ENCODE measurements at regions not wholly inside any gene's neighbourhood (a gene's known extent, or its start where the extent isn't known, plus 50 kb on each side); places are given as distances from the start of the nearest gene placed in this dataset.

- TF ChIP-seq, protein P1, sequence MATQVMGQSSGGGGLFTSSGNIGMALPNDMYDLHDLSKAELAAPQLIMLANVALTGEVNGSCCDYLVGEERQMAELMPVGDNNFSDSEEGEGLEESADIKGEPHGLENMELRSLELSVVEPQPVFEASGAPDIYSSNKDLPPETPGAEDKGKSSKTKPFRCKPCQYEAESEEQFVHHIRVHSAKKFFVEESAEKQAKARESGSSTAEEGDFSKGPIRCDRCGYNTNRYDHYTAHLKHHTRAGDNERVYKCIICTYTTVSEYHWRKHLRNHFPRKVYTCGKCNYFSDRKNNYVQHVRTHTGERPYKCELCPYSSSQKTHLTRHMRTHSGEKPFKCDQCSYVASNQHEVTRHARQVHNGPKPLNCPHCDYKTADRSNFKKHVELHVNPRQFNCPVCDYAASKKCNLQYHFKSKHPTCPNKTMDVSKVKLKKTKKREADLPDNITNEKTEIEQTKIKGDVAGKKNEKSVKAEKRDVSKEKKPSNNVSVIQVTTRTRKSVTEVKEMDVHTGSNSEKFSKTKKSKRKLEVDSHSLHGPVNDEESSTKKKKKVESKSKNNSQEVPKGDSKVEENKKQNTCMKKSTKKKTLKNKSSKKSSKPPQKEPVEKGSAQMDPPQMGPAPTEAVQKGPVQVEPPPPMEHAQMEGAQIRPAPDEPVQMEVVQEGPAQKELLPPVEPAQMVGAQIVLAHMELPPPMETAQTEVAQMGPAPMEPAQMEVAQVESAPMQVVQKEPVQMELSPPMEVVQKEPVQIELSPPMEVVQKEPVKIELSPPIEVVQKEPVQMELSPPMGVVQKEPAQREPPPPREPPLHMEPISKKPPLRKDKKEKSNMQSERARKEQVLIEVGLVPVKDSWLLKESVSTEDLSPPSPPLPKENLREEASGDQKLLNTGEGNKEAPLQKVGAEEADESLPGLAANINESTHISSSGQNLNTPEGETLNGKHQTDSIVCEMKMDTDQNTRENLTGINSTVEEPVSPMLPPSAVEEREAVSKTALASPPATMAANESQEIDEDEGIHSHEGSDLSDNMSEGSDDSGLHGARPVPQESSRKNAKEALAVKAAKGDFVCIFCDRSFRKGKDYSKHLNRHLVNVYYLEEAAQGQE (IDR thresholded peaks at IDR 0.05; ENCODE audit: unreplicated experiment): no peak
These were observed 69.9 kb upstream of the DOK5 start (continued) for GRCh38 chr20:54405540-54405939.

DNA sequence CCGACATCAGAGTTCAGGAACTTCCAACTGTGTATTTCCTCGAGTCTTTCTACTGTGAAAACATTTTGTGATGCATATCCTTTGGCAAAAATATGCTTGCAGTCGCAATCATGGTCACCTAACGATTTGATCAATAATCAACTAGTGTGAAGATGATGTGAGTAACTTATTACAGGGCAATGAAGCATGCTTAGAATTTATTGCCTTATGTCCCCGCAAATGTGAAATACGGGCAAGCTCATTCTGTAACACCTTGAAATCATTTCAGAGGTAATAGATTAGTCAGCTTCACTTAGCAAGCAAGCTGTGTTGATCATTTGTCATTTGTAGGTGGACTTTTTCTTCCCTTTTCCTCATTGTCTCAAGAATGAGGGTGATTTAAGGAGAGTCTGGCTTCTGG lies 67.9 kb upstream of the DOK5 start:
- no peaks in the 10 kb centered on the region for H3K27me3 Mint-ChIP-seq (ENCODE audit: insufficient read depth, low read depth, poor library complexity)
- TF ChIP-seq, protein P2, sequence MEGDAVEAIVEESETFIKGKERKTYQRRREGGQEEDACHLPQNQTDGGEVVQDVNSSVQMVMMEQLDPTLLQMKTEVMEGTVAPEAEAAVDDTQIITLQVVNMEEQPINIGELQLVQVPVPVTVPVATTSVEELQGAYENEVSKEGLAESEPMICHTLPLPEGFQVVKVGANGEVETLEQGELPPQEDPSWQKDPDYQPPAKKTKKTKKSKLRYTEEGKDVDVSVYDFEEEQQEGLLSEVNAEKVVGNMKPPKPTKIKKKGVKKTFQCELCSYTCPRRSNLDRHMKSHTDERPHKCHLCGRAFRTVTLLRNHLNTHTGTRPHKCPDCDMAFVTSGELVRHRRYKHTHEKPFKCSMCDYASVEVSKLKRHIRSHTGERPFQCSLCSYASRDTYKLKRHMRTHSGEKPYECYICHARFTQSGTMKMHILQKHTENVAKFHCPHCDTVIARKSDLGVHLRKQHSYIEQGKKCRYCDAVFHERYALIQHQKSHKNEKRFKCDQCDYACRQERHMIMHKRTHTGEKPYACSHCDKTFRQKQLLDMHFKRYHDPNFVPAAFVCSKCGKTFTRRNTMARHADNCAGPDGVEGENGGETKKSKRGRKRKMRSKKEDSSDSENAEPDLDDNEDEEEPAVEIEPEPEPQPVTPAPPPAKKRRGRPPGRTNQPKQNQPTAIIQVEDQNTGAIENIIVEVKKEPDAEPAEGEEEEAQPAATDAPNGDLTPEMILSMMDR (conservative IDR thresholded peaks at IDR 0.05; ENCODE audit: low read depth in 2 of 2): no peak
- no peak for TF ChIP-seq EZH2 (IDR thresholded peaks at IDR 0.05; ENCODE audit: low read depth, unreplicated experiment)
- TF ChIP-seq, protein P3, sequence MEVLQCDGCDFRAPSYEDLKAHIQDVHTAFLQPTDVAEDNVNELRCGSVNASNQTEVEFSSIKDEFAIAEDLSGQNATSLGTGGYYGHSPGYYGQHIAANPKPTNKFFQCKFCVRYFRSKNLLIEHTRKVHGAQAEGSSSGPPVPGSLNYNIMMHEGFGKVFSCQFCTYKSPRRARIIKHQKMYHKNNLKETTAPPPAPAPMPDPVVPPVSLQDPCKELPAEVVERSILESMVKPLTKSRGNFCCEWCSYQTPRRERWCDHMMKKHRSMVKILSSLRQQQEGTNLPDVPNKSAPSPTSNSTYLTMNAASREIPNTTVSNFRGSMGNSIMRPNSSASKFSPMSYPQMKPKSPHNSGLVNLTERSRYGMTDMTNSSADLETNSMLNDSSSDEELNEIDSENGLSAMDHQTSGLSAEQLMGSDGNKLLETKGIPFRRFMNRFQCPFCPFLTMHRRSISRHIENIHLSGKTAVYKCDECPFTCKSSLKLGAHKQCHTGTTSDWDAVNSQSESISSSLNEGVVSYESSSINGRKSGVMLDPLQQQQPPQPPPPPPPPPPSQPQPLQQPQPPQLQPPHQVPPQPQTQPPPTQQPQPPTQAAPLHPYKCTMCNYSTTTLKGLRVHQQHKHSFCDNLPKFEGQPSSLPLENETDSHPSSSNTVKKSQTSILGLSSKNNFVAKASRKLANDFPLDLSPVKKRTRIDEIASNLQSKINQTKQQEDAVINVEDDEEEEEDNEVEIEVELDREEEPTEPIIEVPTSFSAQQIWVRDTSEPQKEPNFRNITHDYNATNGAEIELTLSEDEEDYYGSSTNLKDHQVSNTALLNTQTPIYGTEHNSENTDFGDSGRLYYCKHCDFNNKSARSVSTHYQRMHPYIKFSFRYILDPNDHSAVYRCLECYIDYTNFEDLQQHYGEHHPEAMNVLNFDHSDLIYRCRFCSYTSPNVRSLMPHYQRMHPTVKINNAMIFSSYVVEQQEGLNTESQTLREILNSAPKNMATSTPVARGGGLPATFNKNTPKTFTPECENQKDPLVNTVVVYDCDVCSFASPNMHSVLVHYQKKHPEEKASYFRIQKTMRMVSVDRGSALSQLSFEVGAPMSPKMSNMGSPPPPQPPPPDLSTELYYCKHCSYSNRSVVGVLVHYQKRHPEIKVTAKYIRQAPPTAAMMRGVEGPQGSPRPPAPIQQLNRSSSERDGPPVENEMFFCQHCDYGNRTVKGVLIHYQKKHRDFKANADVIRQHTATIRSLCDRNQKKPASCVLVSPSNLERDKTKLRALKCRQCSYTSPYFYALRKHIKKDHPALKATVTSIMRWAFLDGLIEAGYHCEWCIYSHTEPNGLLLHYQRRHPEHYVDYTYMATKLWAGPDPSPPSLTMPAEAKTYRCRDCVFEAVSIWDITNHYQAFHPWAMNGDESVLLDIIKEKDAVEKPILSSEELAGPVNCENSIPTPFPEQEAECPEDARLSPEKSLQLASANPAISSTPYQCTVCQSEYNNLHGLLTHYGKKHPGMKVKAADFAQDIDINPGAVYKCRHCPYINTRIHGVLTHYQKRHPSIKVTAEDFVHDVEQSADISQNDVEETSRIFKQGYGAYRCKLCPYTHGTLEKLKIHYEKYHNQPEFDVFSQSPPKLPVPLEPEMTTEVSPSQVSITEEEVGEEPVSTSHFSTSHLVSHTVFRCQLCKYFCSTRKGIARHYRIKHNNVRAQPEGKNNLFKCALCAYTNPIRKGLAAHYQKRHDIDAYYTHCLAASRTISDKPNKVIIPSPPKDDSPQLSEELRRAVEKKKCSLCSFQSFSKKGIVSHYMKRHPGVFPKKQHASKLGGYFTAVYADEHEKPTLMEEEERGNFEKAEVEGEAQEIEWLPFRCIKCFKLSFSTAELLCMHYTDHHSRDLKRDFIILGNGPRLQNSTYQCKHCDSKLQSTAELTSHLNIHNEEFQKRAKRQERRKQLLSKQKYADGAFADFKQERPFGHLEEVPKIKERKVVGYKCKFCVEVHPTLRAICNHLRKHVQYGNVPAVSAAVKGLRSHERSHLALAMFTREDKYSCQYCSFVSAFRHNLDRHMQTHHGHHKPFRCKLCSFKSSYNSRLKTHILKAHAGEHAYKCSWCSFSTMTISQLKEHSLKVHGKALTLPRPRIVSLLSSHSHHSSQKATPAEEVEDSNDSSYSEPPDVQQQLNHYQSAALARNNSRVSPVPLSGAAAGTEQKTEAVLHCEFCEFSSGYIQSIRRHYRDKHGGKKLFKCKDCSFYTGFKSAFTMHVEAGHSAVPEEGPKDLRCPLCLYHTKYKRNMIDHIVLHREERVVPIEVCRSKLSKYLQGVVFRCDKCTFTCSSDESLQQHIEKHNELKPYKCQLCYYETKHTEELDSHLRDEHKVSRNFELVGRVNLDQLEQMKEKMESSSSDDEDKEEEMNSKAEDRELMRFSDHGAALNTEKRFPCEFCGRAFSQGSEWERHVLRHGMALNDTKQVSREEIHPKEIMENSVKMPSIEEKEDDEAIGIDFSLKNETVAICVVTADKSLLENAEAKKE (CRISPR knock-in tag; IDR thresholded peaks at IDR 0.05): no peak
- no peak for TF ChIP-seq JUNB (IDR thresholded peaks at IDR 0.05; ENCODE audit: unreplicated experiment)
- no peak for TF ChIP-seq ZNF331 (CRISPR knock-in tag; IDR thresholded peaks at IDR 0.05; ENCODE audit: low read depth)
- TF ChIP-seq, protein P4, sequence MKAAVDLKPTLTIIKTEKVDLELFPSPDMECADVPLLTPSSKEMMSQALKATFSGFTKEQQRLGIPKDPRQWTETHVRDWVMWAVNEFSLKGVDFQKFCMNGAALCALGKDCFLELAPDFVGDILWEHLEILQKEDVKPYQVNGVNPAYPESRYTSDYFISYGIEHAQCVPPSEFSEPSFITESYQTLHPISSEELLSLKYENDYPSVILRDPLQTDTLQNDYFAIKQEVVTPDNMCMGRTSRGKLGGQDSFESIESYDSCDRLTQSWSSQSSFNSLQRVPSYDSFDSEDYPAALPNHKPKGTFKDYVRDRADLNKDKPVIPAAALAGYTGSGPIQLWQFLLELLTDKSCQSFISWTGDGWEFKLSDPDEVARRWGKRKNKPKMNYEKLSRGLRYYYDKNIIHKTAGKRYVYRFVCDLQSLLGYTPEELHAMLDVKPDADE (IDR thresholded peaks at IDR 0.05): no peak
- Histone ChIP-seq H3F3A (replicated peaks; ENCODE audit: low read depth) (no peaks in the 10 kb centered on the region), H3K4me1 (ENCODE audit: insufficient read depth) (0 out of 2 replicates have a peak, but pooled peaks cover 4% of the 10 kb centered on the region), H3K27me3 (ENCODE audit: insufficient read depth) (no peaks in the 10 kb centered on the region), H3K79me2 (replicated peaks; ENCODE audit: insufficient read depth) (no peaks in the 10 kb centered on the region), H3K4me2 (no peak overlapping the region), H3K27ac (ENCODE audit: low read depth) (no peak overlapping the region), H3K4me3 (no peak overlapping the region), H2AFZ (no peak overlapping the region), H3K36me3 (ENCODE audit: insufficient read depth) (no peaks in the 10 kb centered on the region), H4K20me1 (replicated peaks; ENCODE audit: insufficient read depth) (no peaks in the 10 kb centered on the region), H3K9me2 (ENCODE audit: insufficient read depth) (no peaks in the 10 kb centered on the region)
- H3K9me3 Mint-ChIP-seq: no peaks in the 10 kb centered on the region
- no peaks in the 10 kb centered on the region for H3K36me3 Mint-ChIP-seq (ENCODE audit: low read depth)
- DNase-seq (ENCODE audit: low spot score) (no peak), ATAC-seq (no peak)
- peaks cover 7% of the 10 kb centered on the region; the same call in 2 of the 3 replicates for H3K4me1 Mint-ChIP-seq
- H3K27ac Mint-ChIP-seq: no peak overlapping the region
- H3K4me3 Mint-ChIP-seq: no peak overlapping the region

Measured in GM23338 (cell line).